ENCODE measurements at regions not wholly inside any gene's neighbourhood (a gene's known extent, or its start where the extent isn't known, plus 50 kb on each side); places are given as distances from the start of the nearest gene placed in this dataset.
"Not testable (repeated sequence)": the region's sequence is repeated elsewhere in the genome, so short reads cannot be mapped to it uniquely, and the experiment has no call there.

DNA sequence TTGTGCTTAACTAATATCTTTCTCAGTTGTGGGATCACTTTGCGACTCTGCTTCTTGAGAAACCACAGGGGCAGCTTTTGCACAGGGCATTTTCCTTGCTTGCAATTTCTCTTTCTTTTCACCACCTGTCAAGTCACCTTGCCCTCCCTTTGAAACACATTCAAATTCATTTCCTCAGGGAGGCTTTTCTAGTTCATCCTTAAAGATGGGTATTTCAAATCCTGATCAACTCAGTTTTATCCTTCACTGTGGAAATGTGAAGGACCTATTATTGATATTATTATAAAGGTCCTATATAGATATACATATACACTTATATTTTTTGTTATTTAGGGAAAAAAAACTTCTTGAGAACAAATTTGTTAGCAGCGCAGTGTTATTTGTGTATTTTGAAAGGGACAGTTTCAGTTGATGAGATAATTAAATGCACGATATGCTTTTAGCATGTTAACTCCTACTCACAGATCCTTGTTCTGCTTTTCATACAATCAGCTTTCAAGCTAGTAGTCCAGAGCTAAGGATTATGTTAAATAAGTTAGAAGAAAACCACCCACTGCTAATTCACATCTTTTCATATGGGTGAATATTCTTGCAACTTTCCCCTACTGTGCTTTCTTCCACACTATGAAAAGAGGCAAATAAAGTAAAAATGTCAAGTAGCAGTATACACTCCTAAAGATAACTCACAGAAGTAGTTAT lies 501.4 kb upstream of the RGS6 start:
- DNase-seq (ENCODE audit: low read depth), result no peak

DNA sequence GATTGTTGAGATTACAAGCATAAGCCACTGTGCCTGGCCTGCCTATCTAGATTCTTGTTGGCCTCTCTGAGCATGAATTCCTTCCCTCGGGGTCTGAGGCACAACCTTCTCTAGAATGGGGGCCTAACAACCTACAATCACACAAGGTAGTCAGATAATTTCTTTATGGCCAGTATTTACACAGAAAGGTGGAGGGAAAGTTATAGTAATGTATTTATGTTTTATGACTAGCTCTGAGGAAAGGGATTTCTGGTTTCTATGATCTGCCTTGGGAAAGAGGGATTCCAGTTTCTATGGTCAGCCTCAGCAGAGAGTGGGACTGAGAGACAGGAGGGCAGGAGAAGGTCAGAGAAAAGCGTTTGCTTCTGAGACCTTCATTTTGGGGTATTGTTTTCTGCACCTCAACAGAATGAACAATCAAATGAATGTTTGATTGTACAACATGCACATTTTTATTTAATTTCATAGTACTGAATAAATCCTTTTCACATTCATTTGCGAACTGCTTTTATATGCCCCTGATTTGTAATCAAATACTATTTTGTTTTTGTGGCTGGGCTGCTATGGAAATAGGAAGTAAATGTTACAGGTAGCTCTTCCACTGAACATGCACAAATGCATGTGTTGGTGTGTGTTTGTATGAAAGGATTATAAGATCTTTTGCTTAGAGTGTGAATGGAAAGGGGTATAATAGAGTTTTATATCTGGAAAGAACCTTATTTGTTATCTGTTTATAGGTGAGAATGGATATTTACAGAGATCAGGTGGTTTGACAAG lies 499.7 kb upstream of the RGS6 start:
- DNase-seq (ENCODE audit: low read depth), result no peak

DNA sequence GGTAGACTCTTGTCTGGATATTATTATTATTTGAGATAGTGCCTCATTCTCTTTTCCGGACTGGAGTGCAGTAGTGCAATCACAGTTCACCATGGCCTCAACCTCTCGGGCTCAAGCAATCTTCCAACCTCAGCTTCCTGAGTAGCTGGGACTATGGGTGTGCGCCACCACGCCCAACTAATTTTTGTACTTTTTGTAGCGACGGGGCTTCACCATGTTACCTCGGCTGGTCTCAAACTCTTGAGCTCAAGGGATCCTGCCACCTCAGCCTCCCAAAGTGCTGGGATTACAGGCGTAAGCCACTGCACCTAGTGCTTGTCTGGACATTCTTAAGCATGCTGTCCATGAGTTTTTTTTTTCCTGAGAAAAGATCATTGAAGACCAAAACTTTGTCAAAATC lies 498.9 kb upstream of the RGS6 start:
- DNase-seq (ENCODE audit: low read depth), result no peak

DNA sequence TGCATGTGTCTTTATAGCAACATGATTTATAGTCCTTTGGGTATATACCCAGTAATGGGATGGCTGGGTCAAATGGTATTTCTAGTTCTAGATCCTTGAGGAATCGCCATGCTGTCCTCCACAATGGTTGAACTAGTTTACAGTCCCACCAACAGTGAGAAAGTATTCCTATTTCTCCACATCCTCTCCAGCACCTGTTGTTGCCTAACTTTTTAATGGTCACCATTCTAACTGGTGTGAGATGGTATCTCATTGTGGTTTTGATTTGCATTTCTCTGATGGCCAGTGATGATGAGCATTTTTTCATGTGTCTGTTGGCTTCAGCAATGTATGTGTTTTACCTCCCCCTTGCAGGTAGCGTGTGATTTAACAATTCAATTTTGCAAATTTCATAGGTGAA lies 496.6 kb upstream of the RGS6 start:
- DNase-seq (ENCODE audit: low read depth), result not testable (repeated sequence)

DNA sequence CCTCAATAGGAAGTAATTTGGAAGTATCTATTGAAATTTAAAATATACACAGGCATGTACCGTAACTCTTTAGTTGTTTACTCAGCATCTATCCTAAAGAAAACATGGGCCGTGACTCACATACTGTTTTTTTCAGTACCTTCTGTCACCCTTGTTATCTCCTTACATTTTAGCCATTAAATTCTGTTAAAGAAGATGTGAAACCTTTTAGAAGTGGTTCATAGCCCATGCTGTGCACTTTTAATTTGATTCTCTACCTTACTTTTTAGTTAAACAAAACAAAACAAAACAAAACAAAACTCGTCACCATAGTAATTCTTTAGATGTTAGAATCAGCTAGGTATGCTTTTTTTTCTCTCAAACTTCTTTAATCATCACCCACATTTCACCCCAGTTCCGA lies 494.4 kb upstream of the RGS6 start:
- DNase-seq (ENCODE audit: low read depth), result no peak

DNA sequence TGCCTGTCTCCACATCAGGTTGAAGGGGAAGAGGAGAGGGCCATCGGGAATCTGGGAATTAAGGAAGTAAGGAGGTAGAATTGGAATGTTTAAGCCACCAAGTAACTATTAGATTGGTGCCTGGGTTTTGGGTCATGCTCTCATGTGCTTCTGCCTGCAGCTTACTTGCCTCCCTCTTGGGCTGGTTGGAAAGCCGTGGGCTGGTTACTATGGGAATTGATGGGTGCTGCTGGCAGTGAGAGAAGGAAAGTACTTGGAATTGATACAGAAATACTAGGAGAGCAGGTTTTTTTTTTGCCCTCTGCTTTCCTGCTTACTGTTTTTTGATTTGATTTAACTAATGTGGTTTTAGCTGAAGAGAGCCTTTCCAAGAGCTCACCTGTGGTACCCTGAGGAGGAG lies 493.5 kb upstream of the RGS6 start:
- no peak for DNase-seq (ENCODE audit: low read depth)

DNA sequence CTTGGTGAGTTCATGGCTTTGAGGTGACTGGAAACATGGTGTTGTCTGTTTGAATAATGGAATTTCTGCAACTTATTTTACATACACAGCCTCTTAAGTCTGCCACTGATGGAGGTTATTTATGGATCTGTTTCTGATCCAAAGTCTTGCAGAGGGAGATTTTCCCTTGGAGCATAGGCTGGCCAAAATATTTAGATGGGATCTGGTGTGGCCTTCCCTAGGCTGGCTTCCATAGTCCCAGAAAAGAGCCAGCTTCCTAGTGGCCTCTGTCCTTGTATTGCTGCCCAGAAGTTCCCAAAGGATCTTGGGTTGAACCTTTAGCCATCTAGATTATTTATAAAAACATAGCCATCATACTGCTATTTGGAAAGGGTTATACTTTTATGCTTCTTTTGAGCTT lies 491.1 kb upstream of the RGS6 start:
- no peak for DNase-seq (ENCODE audit: low read depth)

DNA sequence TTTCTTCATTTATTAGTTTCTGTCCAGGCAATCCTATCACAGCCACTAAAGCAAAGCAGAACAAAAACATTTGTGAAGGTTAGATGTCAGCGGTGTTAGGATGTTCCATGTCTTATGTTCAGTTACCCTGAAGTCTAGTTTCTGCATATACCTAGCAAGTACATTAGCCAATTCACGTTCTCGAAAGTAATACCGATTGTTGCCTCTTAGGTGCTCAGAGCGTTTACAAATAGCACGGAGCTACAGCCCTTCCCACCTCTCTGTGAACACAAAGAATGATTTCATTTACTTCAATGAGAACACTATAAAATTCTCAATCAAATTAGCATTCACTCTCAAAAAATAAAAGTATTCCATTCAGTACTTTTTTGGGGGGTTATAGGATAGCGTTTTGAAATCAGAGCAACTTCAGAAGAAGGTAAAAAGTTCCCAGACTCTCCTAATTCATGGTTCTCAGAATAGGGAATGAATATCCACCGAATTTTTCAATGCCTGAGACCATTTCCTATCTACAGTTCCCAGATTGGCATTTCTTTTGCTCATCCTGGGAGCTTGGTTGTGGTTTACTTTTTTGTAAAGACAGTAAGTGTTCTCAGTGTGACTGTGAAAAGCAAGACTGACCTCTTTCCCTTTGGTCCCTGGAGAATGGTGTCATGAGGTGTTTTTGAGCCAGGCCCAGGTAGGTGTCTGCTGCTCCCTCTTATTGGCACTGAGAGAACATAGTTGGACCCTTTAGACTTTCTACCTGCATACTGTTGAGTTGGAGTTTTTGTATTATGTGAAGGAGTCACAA lies 488.0 kb upstream of the RGS6 start:
- no peak for DNase-seq (ENCODE audit: low read depth)

DNA sequence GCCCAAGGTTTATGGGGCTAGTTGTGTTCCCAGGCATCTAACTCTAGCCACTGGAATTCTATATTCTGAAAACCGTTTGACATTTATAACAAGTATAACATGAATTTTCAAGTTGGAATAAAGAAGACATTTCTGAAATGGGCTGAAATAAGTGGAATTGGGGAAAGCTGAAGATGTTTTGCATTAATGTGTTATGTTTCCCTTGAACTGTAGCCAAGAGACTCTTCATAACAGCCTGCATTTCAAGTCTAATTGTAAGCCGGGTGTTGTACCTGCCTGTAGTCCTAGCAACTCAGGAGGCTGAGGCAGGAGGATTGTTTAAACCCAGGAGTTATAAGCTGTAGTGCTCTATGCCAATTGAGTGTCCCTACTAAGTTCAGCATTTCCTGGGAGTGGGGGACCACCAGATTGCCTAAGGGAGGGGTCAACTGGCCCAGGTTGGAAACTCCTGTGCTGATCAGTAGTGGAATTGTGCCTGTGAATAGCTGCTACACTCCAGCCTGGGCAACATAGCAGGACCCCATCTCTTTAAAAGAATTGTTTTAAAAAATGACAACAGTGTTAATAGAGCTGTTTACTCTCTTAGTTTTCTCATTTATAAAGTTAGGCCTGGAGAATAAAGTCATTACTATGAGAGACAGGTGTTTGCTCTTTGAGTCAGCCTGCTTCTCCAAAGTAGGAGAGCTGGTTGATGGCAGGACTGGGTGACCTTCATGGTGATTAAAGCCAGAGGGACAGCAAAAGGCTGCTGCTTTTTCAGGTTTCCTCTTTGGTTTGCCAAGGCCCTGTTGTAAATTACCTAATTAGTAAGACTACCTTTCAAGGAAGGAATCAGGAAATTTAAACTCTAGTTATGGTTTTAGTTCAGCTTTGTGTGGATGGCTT lies 483.6 kb upstream of the RGS6 start:
- no peak for DNase-seq (ENCODE audit: low read depth)

DNA sequence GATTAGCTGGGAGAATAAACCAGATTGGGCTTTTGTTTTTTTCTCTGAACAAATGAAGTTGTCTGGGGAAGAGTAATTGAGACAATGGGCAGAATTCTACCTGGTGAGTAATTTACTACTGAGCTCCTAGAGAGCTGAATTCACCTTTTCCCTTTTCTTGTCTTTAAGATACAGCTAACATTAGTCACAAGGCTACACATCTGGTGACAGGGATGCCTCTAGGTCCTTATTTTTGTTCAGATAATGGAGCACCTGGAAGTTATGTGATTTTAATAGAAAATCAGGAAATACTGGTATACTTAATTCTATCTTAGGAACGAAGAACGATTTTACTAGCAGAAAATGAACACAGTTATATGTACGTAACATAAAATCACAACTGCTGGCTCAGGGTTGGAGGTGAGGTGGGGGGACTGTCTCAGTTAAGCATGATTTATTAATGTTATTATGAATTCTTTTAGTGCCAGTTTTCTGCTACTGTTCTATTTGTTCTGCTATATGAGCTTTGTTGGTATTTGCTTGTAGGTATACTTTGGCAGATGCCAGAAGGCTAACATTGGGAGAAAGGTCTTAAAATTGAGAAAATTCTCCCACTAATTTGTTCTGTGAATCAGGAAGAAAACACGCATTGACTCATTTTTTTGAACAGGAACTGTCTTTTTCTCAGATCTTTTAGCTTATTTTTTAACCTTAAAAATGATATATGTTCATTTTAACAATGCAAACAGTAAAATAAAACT lies 482.7 kb upstream of the RGS6 start:
- DNase-seq (ENCODE audit: low read depth), result no peak

DNA sequence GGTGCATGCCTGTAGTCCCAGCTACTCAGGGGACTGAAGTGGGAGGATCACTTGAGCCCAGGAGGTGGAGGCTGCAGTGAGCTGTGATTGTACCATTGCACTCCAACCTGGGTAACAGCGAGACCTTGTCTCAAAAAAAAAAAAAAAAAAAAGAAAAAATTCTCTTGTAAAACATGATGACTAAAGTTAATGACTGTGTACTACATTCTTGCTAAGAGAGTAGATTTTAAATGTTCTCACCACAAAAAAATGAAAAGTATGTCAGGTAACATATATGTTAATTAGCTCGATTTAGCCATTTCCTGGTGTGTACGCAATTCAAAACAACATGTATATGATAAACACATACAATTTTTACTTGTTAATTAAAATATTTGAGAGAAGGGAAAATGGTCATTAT lies 480.7 kb upstream of the RGS6 start:
- no peak for DNase-seq (ENCODE audit: low read depth)

DNA sequence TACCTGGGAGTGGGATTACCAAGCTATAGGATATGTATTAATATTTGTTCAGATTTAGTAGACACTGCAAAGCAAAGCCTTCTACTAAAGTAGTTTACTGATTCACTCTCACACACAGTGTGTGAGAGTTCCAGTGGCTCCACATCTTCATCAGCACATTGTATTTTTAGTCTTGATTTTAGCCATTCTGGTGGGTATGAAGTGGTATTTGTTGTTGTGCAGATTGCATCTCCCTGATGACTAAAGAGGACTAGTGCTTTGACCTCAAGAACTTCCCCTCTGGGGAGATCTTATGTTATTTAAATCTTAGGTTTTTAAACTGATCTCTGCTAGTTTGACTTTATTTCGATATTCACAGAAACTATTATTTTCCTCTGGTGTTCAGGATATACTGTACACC lies 479.7 kb upstream of the RGS6 start:
- no peak for DNase-seq (ENCODE audit: low read depth)

DNA sequence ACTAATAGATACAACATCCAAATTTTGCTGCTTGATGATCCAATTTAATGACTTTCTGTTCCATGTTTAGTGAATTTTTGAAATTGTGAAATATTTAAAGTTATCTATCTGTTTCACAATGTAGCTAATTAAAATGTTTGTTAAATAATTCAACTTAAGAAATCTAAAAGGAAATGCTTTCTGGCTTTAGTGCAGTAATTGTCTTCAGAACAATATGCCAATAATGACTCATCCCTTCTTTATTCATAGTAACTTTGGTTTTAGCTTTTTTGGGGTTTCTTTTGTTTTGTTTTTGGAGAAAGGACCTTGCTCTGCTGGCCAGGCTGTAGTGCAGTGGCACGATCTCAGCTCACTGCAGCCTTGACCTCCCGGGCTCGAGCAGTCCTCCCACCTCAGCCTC lies 479.2 kb upstream of the RGS6 start:
- DNase-seq (ENCODE audit: low read depth), result no peak

DNA sequence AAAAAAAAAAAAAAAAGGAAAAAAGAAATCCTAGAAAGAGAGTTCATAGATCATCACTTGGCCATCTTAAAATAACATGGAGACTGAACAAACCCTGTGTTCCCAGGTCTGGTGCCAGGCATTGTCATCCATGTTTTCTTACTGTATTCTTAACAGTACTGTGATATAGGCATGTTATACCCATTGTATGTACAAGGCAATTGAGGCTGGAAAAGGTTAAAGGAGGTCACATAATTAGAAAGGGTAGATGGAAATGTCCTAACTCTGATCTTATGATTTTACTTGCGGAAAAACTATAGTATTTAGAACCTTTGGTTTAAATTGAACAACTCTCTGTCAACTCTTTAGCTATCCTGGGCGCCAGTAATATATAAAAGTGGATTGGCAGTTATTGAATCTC lies 478.2 kb upstream of the RGS6 start:
- no peak for DNase-seq (ENCODE audit: low read depth)

DNA sequence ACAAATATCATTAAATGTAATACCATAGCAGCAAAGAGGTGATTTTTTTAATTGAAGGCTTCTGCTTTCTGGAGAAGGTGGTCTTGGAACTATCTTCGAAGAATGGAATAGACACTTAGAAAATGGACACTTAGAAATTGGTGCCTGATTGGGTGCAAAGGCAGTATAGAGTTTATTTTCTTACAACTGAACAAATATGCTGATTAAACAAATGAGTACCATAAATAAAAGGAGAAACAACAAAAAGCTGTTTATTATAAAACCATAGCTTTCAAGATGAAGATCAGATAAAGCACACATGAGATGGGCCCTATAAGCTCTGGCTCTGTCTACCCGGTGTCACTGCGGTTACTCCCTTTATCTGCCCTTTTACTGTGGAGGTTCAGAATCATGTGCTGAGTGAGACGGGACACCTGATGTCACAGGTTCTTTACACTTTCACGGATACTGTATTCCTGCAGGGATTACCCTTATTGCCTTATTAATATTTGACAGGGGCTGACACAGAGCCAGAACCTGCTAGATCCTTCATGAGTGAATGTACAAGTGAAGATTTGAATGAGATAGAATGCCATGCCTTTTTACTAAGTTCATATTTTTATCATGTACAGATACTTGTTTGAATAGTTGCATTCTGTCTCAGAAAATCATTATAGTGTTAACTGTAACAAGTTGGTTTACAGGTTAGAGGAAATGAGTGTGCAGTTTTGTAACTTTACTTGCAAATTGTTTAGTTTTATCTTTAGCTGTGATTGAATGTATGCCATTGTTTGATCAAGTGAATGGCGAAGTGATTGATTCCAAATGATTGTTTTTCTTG lies 477.5 kb upstream of the RGS6 start:
- no peak for DNase-seq (ENCODE audit: low read depth)

DNA sequence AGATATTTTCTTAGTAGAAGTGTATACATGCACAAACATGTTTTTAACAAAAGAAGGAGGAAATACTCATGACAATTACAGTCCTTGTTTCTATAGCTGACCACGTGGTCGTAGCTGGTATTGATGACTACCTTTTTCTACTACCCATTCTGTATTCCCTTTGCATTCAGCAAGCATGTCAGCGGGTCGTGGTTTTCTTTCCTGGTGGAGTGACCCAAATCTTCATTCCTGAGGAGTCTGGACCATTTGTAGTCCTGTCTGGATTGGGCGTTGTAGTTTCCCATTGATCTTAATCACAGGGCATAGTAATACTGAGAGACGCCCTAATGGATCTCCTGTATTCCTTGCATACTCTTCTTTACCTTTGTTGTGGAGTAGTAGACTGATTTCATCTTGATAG lies 472.1 kb upstream of the RGS6 start:
- no peak for DNase-seq (ENCODE audit: low read depth)

DNA sequence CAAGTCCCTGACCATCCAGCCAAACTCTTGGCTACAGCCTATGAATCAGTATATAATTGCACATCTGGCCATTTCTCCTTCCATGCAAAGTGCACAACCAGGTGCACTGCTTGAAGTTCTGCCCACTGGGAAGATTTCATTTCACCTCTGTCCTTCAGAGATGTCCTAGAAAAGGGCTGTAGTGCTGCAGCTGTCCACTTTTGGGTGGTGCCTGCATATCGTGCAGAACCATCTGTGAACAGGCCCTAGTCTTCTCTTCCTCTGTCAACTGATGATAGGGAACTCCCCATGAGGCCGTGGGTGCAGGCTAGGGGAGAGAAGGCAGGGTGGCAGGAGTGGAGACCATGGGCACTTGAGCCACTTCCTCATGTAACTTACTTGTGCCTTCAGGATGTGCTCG lies 470.6 kb upstream of the RGS6 start:
- DNase-seq (ENCODE audit: low read depth), result not testable (repeated sequence)

DNA sequence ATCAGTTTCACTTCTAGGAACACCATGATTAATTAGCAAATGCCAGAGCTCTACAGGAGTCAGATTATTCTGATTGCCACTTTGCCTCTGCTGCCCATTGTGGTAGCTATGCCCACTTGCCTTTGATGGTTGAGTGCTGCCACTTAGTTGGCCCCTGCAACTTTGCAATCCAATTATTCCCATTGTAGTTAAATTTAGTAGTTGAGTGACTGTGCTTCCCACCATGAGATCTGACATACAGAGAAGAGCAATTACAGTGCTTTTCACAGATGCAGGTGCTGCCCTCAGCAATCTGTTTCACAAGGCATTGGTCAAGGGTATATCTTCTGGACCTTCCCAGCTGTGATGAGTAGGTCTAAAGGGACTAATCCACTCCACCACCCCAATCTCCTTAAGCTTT lies 468.4 kb upstream of the RGS6 start:
- no peak for DNase-seq (ENCODE audit: low read depth)

DNA sequence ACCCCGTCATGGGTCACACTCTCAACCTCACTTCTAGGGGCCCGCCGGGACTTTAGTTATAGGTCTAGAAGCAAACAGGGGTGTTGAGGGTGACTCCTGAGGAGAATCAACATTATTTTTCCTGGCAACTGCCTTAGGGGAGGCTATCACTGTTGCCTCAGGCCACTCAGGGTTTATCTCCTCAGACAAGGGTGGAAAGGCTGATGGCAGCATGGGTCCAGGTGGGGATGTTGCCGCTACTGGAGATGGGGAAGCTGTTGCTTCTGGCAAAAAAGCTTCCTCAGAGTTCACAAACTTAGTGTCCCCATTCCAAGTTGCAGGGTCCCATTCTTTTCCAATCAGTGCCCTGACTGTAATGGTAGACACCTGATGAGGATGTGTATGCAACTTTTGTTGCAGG lies 467.4 kb upstream of the RGS6 start:
- DNase-seq (ENCODE audit: low read depth), result no peak

DNA sequence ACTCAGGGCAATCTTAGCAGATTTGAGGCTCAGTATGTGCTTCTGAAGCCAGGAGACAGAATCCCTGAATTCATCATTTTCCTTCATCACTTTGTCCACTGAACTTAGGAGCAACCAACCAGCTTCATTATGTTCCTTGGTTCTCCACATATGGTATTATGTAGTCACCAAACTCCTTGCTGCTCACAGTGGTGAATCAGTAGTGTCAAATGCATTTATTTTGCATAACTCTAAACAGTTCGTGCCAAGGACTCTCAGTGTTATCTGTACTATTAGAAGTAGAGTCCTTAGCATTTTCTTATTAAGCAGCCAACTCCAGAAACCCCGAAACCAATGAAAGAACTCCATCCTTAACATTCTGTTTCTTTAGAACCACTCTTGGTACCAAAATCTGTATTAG lies 466.9 kb upstream of the RGS6 start:
- no peak for DNase-seq (ENCODE audit: low read depth)
